ENCODE measurements at regions not wholly inside any gene's neighbourhood (a gene's known extent, or its start where the extent isn't known, plus 50 kb on each side); places are given as distances from the start of the nearest gene placed in this dataset.

DNA sequence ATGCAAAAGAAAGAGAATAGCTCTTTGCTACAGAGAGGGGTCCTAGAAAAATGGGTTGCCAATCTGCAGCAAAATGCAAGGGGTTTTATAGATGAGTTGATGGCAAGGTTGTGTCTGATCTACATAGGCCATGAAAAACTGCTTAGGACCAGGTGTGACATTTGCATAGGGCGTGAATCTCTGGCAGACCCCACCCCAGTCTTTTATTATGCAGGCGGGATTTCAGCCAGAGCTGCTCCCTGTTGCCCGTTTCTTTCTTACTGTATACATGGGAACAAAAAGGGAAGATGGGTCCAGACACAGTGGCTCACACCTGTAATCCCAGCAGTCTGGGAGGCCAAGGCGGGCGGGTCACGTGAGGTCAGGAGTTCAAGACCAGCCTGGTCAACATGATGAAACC, 286.4 kb upstream of the LRRTM4 start:
- TF ChIP-seq, protein P1, sequence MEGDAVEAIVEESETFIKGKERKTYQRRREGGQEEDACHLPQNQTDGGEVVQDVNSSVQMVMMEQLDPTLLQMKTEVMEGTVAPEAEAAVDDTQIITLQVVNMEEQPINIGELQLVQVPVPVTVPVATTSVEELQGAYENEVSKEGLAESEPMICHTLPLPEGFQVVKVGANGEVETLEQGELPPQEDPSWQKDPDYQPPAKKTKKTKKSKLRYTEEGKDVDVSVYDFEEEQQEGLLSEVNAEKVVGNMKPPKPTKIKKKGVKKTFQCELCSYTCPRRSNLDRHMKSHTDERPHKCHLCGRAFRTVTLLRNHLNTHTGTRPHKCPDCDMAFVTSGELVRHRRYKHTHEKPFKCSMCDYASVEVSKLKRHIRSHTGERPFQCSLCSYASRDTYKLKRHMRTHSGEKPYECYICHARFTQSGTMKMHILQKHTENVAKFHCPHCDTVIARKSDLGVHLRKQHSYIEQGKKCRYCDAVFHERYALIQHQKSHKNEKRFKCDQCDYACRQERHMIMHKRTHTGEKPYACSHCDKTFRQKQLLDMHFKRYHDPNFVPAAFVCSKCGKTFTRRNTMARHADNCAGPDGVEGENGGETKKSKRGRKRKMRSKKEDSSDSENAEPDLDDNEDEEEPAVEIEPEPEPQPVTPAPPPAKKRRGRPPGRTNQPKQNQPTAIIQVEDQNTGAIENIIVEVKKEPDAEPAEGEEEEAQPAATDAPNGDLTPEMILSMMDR (IDR thresholded peaks at IDR 0.05) = no peak
- no peak for TF ChIP-seq ZFX (IDR thresholded peaks at IDR 0.05; ENCODE audit: borderline replicate concordance)
